Endodermal cell (in vitro differentiated cells): ENCODE measurements at regions not wholly inside any gene's neighbourhood (a gene's known extent, or its start where the extent isn't known, plus 50 kb on each side); places are given as distances from the start of the nearest gene placed in this dataset.
A peak's percentile ranks its signal among the peaks of the same experiment; 100 is the strongest.

Source experiments
- DNase-seq: peaks from one replicate; pipeline ENCODE4 v3.0.0-alpha.2; 2017
- H3K27ac ChIP-seq: 2 replicates; pipeline ENCODE4 v1.5.1; 2013; ENCODE audit warnings: mild to moderate bottlenecking, low read depth, low read length, moderate library complexity
- H3K27me3 ChIP-seq: 2 replicates; pipeline ENCODE4 v1.6.1; 2013; ENCODE audit warnings: mild to moderate bottlenecking, low read length, moderate library complexity; ENCODE audit not compliant: insufficient read depth, control insufficient read depth, poor library complexity, severe bottlenecking
- H3K36me3 ChIP-seq: 2 replicates; pipeline ENCODE4 v1.7.0; 2013; ENCODE audit warnings: mild to moderate bottlenecking, low read length, moderate library complexity; ENCODE audit not compliant: control insufficient read depth, insufficient read depth
- H3K4me1 ChIP-seq: one replicate; pipeline ENCODE4 v1.7.0; 2013; ENCODE audit warnings: low read length; ENCODE audit not compliant: control insufficient read depth, insufficient read depth
- H3K4me3 ChIP-seq: 2 replicates; pipeline ENCODE4 v1.5.1; 2013; ENCODE audit warnings: mild to moderate bottlenecking, low read length, moderate library complexity
- H3K9ac ChIP-seq: 2 replicates; pipeline ENCODE4 v1.6.1; 2013; ENCODE audit warnings: mild to moderate bottlenecking, low read length, moderate library complexity; ENCODE audit not compliant: poor library complexity, severe bottlenecking; ENCODE audit errors: extremely low read depth
- H3K9me3 ChIP-seq: 2 replicates; pipeline ENCODE4 v1.6.1; 2013; ENCODE audit warnings: mild to moderate bottlenecking, low read length, moderate library complexity; ENCODE audit not compliant: control insufficient read depth
- H3K27ac Mint-ChIP-seq: 2 replicates; pipeline ENCODE4 v1.8.0; 2020; ENCODE audit warnings: mixed read lengths
- H3K27me3 Mint-ChIP-seq: 2 replicates; pipeline ENCODE4 v1.8.0; 2021; ENCODE audit warnings: mild to moderate bottlenecking, mixed read lengths; ENCODE audit not compliant: insufficient read depth
- H3K36me3 Mint-ChIP-seq: 2 replicates; pipeline ENCODE4 v1.8.0; 2020; ENCODE audit warnings: low read depth, mixed read lengths
- H3K4me1 Mint-ChIP-seq: 2 replicates; pipeline ENCODE4 v1.8.0; 2020; ENCODE audit warnings: mixed read lengths
- H3K4me3 Mint-ChIP-seq: 2 replicates; pipeline ENCODE4 v1.8.0; 2020; ENCODE audit warnings: mild to moderate bottlenecking, moderate library complexity, mixed read lengths
- H3K9me3 Mint-ChIP-seq: 2 replicates; pipeline ENCODE4 v1.8.0; 2020; ENCODE audit warnings: mild to moderate bottlenecking, mixed read lengths
- WGBS, 2 experiments: methylation state at CpG; one replicate each; pipeline versions ENCODE4 v1.1.5 to v1.1.7; 2013; ENCODE audit warnings: missing lambda C conversion rate in 2 of 2, mixed read lengths in 1 of 2; ENCODE audit not compliant: insufficient coverage in 1 of 2, insufficient read length in 1 of 2; 5-methylcytosine and 5-hydroxymethylcytosine counted together
- TF ChIP-seq, protein P1 (sequence below): fragments of 200-600 bp; sonication (generic); conservative IDR thresholded peaks from 2 replicates; pipeline ENCODE4 v1.5.0; 2021; ENCODE audit warnings: antibody characterized with exemption, mild to moderate bottlenecking

DNA sequence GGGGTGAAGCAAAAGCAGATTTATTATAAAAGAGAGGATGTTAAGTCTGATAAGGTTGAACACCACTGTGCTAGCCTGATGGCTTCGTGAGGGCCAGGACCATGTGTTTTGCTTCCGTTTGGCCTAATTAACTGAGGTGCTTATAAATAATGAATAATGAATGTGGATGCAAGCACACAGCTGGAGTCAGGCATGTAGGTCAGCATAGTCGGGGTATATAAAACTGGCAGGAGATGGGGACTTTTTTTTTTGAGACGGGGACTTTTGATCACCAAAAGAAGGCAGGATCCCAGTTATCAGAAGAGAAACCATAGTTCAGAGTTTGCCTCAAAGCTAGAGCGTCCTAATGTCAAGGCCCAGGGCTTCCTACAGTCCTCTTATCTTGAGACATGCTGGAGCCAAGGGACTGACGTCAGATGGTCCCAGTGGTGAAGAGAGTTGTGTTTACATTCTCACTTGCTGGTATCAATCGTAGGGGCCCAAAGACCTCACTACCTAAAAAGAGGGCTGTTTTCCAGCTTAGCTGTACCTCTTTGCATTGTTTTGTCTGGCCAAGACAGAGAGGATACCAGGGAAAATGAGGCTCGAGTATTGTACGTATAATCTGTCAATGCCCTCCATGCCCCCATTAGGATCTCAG is 50.4 kb downstream of the RTL9 start:
- Mint-ChIP-seq H3K36me3 (no peaks in the 10 kb centered on the region), H3K27me3 (peaks cover 9% of the 10 kb centered on the region), H3K4me3 (peak overlapping the region; percentile 17), H3K27ac (peak overlapping the region; percentile 90), H3K9me3 (no peaks in the 10 kb centered on the region), H3K4me1 (peaks cover 44% of the 10 kb centered on the region)
- no peaks in the 10 kb centered on the region for H3K27me3 ChIP-seq
- TF ChIP-seq, protein P1, sequence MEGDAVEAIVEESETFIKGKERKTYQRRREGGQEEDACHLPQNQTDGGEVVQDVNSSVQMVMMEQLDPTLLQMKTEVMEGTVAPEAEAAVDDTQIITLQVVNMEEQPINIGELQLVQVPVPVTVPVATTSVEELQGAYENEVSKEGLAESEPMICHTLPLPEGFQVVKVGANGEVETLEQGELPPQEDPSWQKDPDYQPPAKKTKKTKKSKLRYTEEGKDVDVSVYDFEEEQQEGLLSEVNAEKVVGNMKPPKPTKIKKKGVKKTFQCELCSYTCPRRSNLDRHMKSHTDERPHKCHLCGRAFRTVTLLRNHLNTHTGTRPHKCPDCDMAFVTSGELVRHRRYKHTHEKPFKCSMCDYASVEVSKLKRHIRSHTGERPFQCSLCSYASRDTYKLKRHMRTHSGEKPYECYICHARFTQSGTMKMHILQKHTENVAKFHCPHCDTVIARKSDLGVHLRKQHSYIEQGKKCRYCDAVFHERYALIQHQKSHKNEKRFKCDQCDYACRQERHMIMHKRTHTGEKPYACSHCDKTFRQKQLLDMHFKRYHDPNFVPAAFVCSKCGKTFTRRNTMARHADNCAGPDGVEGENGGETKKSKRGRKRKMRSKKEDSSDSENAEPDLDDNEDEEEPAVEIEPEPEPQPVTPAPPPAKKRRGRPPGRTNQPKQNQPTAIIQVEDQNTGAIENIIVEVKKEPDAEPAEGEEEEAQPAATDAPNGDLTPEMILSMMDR, result no peak
- no peak overlapping the region for H3K27ac ChIP-seq
- no peaks in the 10 kb centered on the region for H3K36me3 ChIP-seq
- H3K9me3 ChIP-seq, result no peaks in the 10 kb centered on the region
- H3K4me1 ChIP-seq, result no peaks in the 10 kb centered on the region
- WGBS, 2 experiments, result 78 to 93% methylated on average over 2 to 9 of the region's 9 CpGs
- no peak for DNase-seq
- H3K4me3 ChIP-seq, result no peak overlapping the region
- no peak overlapping the region for H3K9ac ChIP-seq

DNA sequence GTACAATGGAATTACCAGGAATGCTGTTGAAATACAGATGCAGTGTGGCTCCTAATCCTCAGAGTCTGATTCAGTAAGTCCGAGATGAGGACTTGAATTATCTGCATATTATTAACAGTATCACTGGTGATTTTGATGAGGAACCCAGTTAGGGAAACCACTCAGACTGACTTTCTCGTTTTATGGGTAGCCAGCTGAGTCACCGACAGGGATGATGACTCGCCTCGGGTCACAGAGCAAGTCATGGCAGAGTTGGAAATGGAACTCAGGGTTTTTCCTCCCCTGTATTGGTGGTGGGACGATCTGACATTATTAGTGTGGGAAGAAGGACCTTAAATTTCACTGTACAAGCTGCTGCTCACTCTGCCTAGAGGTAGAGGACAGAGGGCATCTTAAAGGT is 51.3 kb downstream of the RTL9 start:
- H3K4me1 Mint-ChIP-seq, result peaks cover 36% of the 10 kb centered on the region
- Histone ChIP-seq H3K4me1 (no peaks in the 10 kb centered on the region), H3K9me3 (no peaks in the 10 kb centered on the region), H3K27ac (no peak overlapping the region), H3K4me3 (no peak overlapping the region), H3K9ac (no peak overlapping the region), H3K36me3 (no peaks in the 10 kb centered on the region), H3K27me3 (no peaks in the 10 kb centered on the region)
- DNase-seq, result no peak
- H3K36me3 Mint-ChIP-seq, result no peaks in the 10 kb centered on the region
- no peaks in the 10 kb centered on the region for H3K9me3 Mint-ChIP-seq
- peak overlapping the region; percentile 90 for H3K27ac Mint-ChIP-seq
- 89% methylated on average over 4 of the region's 6 CpGs; no CpG with 5 or more reads in 1 of the 2 experiments for WGBS, 2 experiments
- peaks cover 12% of the 10 kb centered on the region for H3K27me3 Mint-ChIP-seq
- TF ChIP-seq, protein P1, result no peak
- H3K4me3 Mint-ChIP-seq, result no peak overlapping the region

DNA sequence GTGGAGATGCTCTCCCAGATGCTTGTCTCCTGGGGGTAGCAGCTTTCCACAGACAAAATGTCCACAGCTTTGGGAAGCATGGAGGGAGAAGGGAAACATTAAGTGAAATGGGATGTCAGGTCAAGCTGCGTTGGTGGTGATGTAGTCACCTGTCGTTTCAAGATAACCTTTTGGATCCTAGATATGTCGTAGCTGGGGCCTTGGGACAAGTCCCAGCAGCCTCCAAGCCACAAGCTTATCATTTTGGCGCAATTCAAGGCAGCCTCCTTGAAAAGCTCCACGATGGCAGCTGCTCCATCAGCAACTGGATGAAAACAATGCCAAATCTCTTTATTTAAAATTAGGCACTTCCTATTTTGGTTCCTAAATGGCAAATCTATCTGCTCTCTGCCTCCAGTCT is 52.0 kb downstream of the RTL9 start:
- TF ChIP-seq, protein P1, result no peak
- H3K36me3 ChIP-seq, result no peaks in the 10 kb centered on the region
- Mint-ChIP-seq H3K27ac (no peak overlapping the region), H3K36me3 (no peaks in the 10 kb centered on the region), H3K27me3 (peaks cover 13% of the 10 kb centered on the region), H3K9me3 (no peaks in the 10 kb centered on the region), H3K4me3 (no peak overlapping the region), H3K4me1 (peaks cover 33% of the 10 kb centered on the region)
- no peak for DNase-seq
- H3K4me1 ChIP-seq, result no peaks in the 10 kb centered on the region
- no peaks in the 10 kb centered on the region for H3K9me3 ChIP-seq
- no peak overlapping the region for H3K27ac ChIP-seq
- no peaks in the 10 kb centered on the region for H3K27me3 ChIP-seq
- 93% methylated on average over 5 of the region's 5 CpGs; no CpG with 5 or more reads in 1 of the 2 experiments for WGBS, 2 experiments
- H3K9ac ChIP-seq, result no peak overlapping the region
- H3K4me3 ChIP-seq, result no peak overlapping the region
